ENCODE measurements at regions not wholly inside any gene's neighbourhood (a gene's known extent, or its start where the extent isn't known, plus 50 kb on each side); places are given as distances from the start of the nearest gene placed in this dataset.
"Not testable (repeated sequence)": the region's sequence is repeated elsewhere in the genome, so short reads cannot be mapped to it uniquely, and the experiment has no call there.

DNA sequence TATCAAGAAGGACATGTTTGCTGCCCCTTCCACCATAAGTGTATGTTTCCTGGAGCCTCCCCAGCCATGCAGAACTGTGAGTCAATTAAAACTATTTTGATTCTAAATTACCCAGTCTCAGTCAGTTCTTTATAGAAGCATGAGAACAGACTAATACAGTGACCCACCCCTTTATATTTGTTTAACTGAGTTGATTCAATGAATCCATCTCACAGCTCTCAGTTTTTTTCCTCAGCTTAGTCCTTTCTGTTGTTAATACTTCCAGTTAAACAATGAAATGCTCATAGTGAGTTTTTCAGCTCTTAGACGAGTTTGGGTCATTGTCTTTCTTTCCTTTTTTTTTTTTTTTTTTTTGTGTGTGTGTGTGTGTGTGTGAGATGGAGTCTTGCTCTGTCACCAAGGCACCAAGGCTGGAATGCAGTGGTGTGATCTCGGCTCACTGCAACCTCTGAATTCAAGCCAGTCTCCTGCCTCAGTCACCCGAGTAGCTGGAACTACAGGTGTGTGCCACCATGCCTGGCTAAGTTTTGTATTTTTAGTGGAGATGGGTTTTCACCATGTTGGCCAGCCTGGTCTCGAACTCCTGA lies 417.9 kb upstream of the ZNG1F start:
- H3K27ac ChIP-seq (ENCODE audit: low read depth in 1 of 2, low read length in 1 of 2); DNase-seq (ENCODE audit: low read depth in 6 of 9, low spot score in 9 of 9); H3K36me3 ChIP-seq (ENCODE audit: control insufficient read depth in 2 of 2, insufficient read depth in 2 of 2, low read length in 1 of 2); H3K9me3 ChIP-seq (ENCODE audit: control insufficient read depth in 2 of 2, insufficient read depth in 1 of 2, low read length in 1 of 2); H3K27me3 ChIP-seq (ENCODE audit: control insufficient read depth in 2 of 2, insufficient read depth in 1 of 2, low read length in 1 of 2); H3K4me1 ChIP-seq (ENCODE audit: control insufficient read depth in 2 of 2, insufficient read depth in 2 of 2, low read length in 2 of 2); H3K4me3 ChIP-seq (ENCODE audit: low read length in 2 of 2): not testable (repeated sequence)
- WGBS = 100% methylated on average over 3 of the region's 4 CpGs

GRCh38 chr9:41565572-41565971 lies 376.5 kb upstream of the ZNG1F start:
- DNase-seq (ENCODE audit: low read depth in 6 of 9, low spot score in 9 of 9); H3K4me3 ChIP-seq (ENCODE audit: low read length in 2 of 2); H3K9me3 ChIP-seq (ENCODE audit: control insufficient read depth in 2 of 2, insufficient read depth in 1 of 2, low read length in 1 of 2); H3K27ac ChIP-seq (ENCODE audit: low read depth in 1 of 2, low read length in 1 of 2); H3K4me1 ChIP-seq (ENCODE audit: control insufficient read depth in 2 of 2, insufficient read depth in 2 of 2, low read length in 2 of 2); H3K36me3 ChIP-seq (ENCODE audit: control insufficient read depth in 2 of 2, insufficient read depth in 2 of 2, low read length in 1 of 2); H3K27me3 ChIP-seq (ENCODE audit: control insufficient read depth in 2 of 2, insufficient read depth in 1 of 2, low read length in 1 of 2): not testable (repeated sequence)
- 38% methylated on average over 1 of the region's 1 CpG for WGBS
